ENCODE measurements at regions not wholly inside any gene's neighbourhood (a gene's known extent, or its start where the extent isn't known, plus 50 kb on each side); places are given as distances from the start of the nearest gene placed in this dataset.

DNA sequence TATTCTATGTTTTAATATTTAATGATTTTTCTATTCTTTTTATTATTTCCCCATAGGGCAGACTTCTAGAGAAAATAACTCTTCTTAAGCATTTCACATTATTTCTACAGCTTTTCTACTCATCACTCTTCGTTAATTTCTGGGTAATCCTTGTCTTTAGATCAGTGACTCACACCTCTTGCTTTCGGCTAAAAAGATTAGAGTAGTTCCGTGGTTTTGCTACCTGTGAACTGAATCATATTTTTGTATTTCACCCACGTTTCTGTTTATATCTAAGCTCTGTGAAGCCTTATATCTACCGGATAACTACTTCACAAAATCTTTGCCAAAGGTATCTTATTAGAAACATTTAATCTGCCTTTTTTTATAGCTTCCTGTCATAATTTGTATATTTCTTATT, 685.5 kb upstream of the FSHR start:
- TF ChIP-seq, protein P1, sequence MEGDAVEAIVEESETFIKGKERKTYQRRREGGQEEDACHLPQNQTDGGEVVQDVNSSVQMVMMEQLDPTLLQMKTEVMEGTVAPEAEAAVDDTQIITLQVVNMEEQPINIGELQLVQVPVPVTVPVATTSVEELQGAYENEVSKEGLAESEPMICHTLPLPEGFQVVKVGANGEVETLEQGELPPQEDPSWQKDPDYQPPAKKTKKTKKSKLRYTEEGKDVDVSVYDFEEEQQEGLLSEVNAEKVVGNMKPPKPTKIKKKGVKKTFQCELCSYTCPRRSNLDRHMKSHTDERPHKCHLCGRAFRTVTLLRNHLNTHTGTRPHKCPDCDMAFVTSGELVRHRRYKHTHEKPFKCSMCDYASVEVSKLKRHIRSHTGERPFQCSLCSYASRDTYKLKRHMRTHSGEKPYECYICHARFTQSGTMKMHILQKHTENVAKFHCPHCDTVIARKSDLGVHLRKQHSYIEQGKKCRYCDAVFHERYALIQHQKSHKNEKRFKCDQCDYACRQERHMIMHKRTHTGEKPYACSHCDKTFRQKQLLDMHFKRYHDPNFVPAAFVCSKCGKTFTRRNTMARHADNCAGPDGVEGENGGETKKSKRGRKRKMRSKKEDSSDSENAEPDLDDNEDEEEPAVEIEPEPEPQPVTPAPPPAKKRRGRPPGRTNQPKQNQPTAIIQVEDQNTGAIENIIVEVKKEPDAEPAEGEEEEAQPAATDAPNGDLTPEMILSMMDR (IDR thresholded peaks at IDR 0.05): no peak
- TF ChIP-seq EP300 (IDR thresholded peaks at IDR 0.05) (no peak), POLR2A (IDR thresholded peaks at IDR 0.05) (no peak), POLR2AphosphoS5 (IDR thresholded peaks at IDR 0.05) (no peak)
